Fibroblast of lung (primary cell): ENCODE measurements at regions not wholly inside any gene's neighbourhood (a gene's known extent, or its start where the extent isn't known, plus 50 kb on each side); places are given as distances from the start of the nearest gene placed in this dataset.

ENCODE experiments used
- DNase-seq, 2 donors: peaks; one replicate each; pipeline versions ENCODE4 v3.0.0 to v3.0.0-alpha.2; 2010; ENCODE audit warnings: low read depth in 2 of 2
- H2AFZ ChIP-seq: 2 replicates; pipeline ENCODE4 v1.5.1; 2012; ENCODE audit warnings: low read length, control low read depth, inconsistent platforms
- H3K27ac ChIP-seq: 2 replicates; pipeline ENCODE4 v1.5.1; 2011; ENCODE audit warnings: low read length, control low read depth; ENCODE audit not compliant: insufficient read depth
- H3K27me3 ChIP-seq: 2 replicates; pipeline ENCODE4 v1.5.1; 2011; ENCODE audit warnings: mild to moderate bottlenecking, low read length; ENCODE audit not compliant: control insufficient read depth, insufficient read depth
- H3K36me3 ChIP-seq: 2 replicates; pipeline ENCODE4 v1.5.1; 2011; ENCODE audit warnings: low read length; ENCODE audit not compliant: control insufficient read depth, insufficient read depth
- H3K4me1 ChIP-seq: 2 replicates; pipeline ENCODE4 v1.5.1; 2011; ENCODE audit warnings: low read length; ENCODE audit not compliant: control insufficient read depth, insufficient read depth; ENCODE audit errors: extremely low read depth
- H3K4me2 ChIP-seq: 2 replicates; pipeline ENCODE4 v1.5.1; 2011; ENCODE audit warnings: low read length, control low read depth; ENCODE audit not compliant: insufficient read depth; ENCODE audit errors: extremely low read depth
- H3K4me3 ChIP-seq, 4 experiments: fragments of 200-600 bp in 1 of 4; sonication (generic) in 1 of 4; replicated peaks in 1 of 4; 2 replicates each; pipeline ENCODE4 v1.5.1; 2011 to 2016; ENCODE audit warnings: low read length in 4 of 4, low read depth in 3 of 4, mild to moderate bottlenecking in 3 of 4, control low read depth in 2 of 4, inconsistent platforms in 1 of 4, mixed read lengths in 1 of 4; ENCODE audit not compliant: insufficient read depth in 1 of 4; ENCODE audit errors: control extremely low read depth in 1 of 4
- H3K79me2 ChIP-seq: 2 replicates; pipeline ENCODE4 v1.5.1; 2012; ENCODE audit warnings: mild to moderate bottlenecking, low read length, inconsistent platforms; ENCODE audit not compliant: control insufficient read depth, insufficient read depth
- H3K9ac ChIP-seq: 2 replicates; pipeline ENCODE4 v1.5.1; 2011; ENCODE audit warnings: mild to moderate bottlenecking, low read length, control low read depth; ENCODE audit not compliant: insufficient read depth
- H3K9me3 ChIP-seq: 2 replicates; pipeline ENCODE4 v1.5.1; 2012; ENCODE audit warnings: low read depth, low read length; ENCODE audit not compliant: control insufficient read depth, insufficient read depth
- H4K20me1 ChIP-seq: 2 replicates; pipeline ENCODE4 v1.5.1; 2011; ENCODE audit warnings: low read length; ENCODE audit not compliant: control insufficient read depth, insufficient read depth; ENCODE audit errors: extremely low read depth
- CTCF ChIP-seq, 2 donors: IDR thresholded peaks in 1 of 2; conservative IDR thresholded peaks in 1 of 2; 1 replicate in 1 of 2; 2 replicates in 1 of 2; pipeline ENCODE4 v1.5.1; 2011 to 2012; ENCODE audit warnings: low read length in 2 of 2, control low read depth in 1 of 2, inconsistent platforms in 1 of 2, low read depth in 1 of 2, mild to moderate bottlenecking in 1 of 2
- EZH2 ChIP-seq: IDR thresholded peaks from 2 replicates; pipeline ENCODE4 v1.5.1; 2012; ENCODE audit warnings: low read length, control low read depth, mild to moderate bottlenecking; ENCODE audit errors: missing control alignments

GRCh38 chr11:97296301-97296700, 906.5 kb downstream of the JRKL start:
- no peak for DNase-seq
- no peaks in the 10 kb centered on the region for H3K4me1 ChIP-seq

GRCh38 chr11:97309291-97309690, 919.5 kb downstream of the JRKL start:
- Histone ChIP-seq H3K27me3 (no peaks in the 10 kb centered on the region), H3K79me2 (no peaks in the 10 kb centered on the region), H3K36me3 (no peaks in the 10 kb centered on the region), H3K4me2 (no peak overlapping the region), H3K9ac (no peak overlapping the region), H3K27ac (no peak overlapping the region), H2AFZ (no peak overlapping the region), H3K4me1 (no peaks in the 10 kb centered on the region), H3K9me3 (no peaks in the 10 kb centered on the region), H4K20me1 (no peaks in the 10 kb centered on the region), H3K4me3 (no peak overlapping the region)
- DNase-seq = no peak
- no peak for TF ChIP-seq EZH2
- TF ChIP-seq CTCF (conservative IDR thresholded peaks at IDR 0.05 in 1 of 2, IDR thresholded peaks at IDR 0.05 in 1 of 2; ENCODE audit: low read depth in 1 of 2, low read length in 2 of 2) = no peak

More at GRCh38 chr11:97296301-97296700, 906.5 kb downstream of the JRKL start:
- no peaks in the 10 kb centered on the region for H3K27me3 ChIP-seq
- TF ChIP-seq CTCF (conservative IDR thresholded peaks at IDR 0.05 in 1 of 2, IDR thresholded peaks at IDR 0.05 in 1 of 2; ENCODE audit: low read depth in 1 of 2, low read length in 2 of 2) = no peak
- no peak overlapping the region for H3K4me3 ChIP-seq
- no peaks in the 10 kb centered on the region for H3K36me3 ChIP-seq
- no peak overlapping the region for H3K9ac ChIP-seq
- H3K27ac ChIP-seq = no peak overlapping the region
- H3K4me2 ChIP-seq = no peak overlapping the region
- H3K9me3 ChIP-seq = no peaks in the 10 kb centered on the region
- no peaks in the 10 kb centered on the region for H3K79me2 ChIP-seq
- H4K20me1 ChIP-seq = no peaks in the 10 kb centered on the region
- no peak overlapping the region for H2AFZ ChIP-seq

GRCh38 chr11:97325693-97326092, 935.9 kb downstream of the JRKL start:
- H3K79me2 ChIP-seq = no peaks in the 10 kb centered on the region
- no peaks in the 10 kb centered on the region for H3K27me3 ChIP-seq
- H3K9me3 ChIP-seq = no peaks in the 10 kb centered on the region
- no peak for TF ChIP-seq CTCF (conservative IDR thresholded peaks at IDR 0.05 in 1 of 2, IDR thresholded peaks at IDR 0.05 in 1 of 2; ENCODE audit: low read depth in 1 of 2, low read length in 2 of 2)
- no peak for TF ChIP-seq EZH2
- H3K36me3 ChIP-seq = no peaks in the 10 kb centered on the region
- no peak overlapping the region for H3K4me2 ChIP-seq
- no peak overlapping the region for H3K4me3 ChIP-seq
- H3K9ac ChIP-seq = no peak overlapping the region
- H3K4me1 ChIP-seq = no peaks in the 10 kb centered on the region
- H4K20me1 ChIP-seq = no peaks in the 10 kb centered on the region
- DNase-seq = no peak
- H3K27ac ChIP-seq = no peak overlapping the region
- H2AFZ ChIP-seq = no peak overlapping the region
